ENCODE measurements at regions not wholly inside any gene's neighbourhood (a gene's known extent, or its start where the extent isn't known, plus 50 kb on each side); places are given as distances from the start of the nearest gene placed in this dataset.
A peak's percentile ranks its signal among the peaks of the same experiment; 100 is the strongest.
"Not testable (repeated sequence)": the region's sequence is repeated elsewhere in the genome, so short reads cannot be mapped to it uniquely, and the experiment has no call there.

GRCh38 chr13:60214213-60215055 lies 50.7 kb upstream of the DIAPH3 start:
- DNase-seq (ENCODE audit: low read depth) = no peak

- no peak for DNase-seq (ENCODE audit: low read depth)
These were observed 56.3 kb upstream of the DIAPH3 start for GRCh38 chr13:60220072-60220471.

DNA sequence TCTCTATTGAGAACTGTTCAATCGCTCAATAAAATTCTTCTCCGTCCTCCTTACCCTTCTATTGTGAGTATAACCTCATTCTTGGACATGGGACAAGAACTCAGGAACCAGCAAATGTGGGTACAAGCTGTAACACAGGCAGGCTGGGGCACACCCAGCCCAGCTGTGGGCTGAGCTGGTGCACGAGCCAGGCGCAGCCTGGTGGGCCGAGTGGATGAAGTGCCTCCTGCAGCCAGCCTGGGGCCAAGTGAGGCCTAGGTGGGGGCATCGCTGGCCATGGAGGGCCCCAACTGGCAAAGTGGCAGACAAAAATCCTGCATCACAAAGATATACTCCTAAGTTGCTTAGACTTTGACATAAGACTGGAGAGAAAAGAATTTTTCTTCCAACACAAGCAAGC lies 57.9 kb upstream of the DIAPH3 start:
- no peak for DNase-seq (ENCODE audit: low read depth)

DNA sequence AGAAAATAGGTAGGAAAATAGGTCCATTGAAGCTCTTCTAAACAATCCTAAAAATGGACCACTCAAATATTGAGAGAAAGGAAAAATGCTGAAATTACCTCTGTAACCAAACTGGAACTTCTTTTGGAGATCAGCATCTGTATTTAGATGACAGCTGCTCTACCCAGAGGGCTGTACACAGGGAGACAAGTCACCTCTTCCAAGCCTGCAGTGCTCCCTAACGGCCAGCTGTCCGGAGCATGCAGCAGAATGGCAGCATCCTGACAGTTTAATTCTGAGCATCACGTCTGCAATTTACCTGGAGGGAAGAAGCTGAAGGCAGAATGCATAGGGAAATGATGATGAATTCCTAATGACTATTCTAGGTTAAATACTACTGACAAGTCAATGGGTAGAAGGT lies 62.8 kb upstream of the DIAPH3 start:
- DNase-seq (ENCODE audit: low read depth) = no peak

DNA sequence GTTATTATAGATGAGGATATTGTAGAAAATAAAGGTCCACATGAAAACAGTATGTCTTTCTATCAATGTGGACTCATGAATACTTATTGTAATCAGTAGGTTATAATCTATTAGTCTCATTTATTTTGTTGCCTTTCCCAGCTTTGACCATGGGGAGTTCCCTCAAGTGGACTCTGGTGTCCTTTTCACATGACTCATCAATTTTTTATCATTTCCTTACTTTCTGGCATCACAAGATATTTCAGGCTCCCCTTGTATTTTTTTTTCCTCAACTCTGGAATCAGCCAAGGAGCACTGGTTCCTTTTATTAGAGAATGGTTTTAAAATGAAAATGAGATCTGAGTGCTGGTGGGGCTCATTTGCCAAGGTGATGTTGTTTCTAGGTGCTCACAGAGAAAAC lies 63.4 kb upstream of the DIAPH3 start:
- DNase-seq (ENCODE audit: low read depth) = no peak

DNA sequence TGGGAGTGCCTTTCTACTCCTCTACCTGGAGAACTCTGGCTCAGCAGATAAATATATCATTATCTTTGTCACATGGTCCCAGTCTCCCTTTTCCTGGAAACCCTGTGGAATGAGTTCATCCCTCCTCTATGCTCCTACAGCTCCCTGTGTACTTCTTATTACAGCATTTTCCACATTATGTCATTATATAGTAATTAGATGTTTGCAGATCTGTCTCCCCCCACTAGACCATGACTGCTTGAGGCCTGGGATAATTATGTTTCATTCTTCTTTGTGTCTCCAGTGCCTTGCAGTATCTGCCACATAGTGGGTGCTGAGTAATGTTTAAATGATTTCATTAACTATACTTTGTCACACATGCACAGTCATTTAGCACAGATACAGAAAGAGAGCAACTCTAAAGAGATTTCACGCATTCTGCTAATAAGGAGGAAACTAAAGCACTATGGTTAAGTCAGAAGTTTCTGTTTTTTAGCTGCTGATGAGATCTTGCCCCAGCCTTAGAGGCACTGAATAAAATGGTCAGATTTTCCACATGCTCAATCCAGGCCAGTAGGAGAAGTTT lies 66.1 kb upstream of the DIAPH3 start:
- no peak for DNase-seq (ENCODE audit: low read depth)

DNA sequence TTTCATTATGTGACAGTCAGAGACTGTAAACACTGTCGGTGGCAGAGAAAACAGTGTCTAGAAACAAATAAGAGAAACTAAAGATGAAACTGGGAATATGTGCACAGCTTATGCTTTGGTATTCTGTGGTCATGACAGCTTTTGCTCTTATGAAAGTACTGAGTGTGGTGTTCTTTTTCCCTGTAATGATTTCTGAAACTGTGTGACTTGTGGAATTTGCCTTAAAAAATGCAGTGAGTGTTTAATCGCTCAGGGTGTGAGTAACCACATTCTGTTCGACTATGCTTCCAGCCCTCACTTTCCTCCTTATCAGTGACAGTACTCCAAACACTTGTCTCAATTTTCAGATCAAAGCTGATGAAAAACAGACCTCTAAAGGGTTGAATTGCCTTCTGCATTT lies 66.9 kb upstream of the DIAPH3 start:
- DNase-seq (ENCODE audit: low read depth) = no peak

GRCh38 chr13:60242043-60242595 lies 78.4 kb upstream of the DIAPH3 start:
- no peak for DNase-seq (ENCODE audit: low read depth)

DNA sequence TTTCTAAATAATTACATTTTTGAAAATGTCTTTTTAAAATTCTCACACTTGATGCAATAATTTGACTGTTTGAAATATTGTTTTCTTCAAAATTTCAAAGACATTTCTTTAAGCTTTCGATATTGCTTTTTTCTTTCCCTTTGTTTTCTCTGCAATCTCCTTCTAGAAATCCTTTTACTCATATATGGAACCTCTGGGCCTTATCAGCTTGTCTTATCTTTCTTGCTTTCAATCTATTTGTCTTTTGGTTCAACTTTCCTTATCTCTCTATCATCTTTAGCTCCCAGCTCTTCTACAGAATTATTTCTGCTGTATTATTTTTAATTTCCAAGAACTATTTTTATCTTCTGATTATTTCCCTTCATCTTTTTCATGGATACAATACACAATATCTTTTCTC lies 80.7 kb upstream of the DIAPH3 start:
- no peak for DNase-seq (ENCODE audit: low read depth)

- DNase-seq (ENCODE audit: low read depth) = not testable (repeated sequence)
These were observed 87.7 kb upstream of the DIAPH3 start for GRCh38 chr13:60251419-60251818.

DNA sequence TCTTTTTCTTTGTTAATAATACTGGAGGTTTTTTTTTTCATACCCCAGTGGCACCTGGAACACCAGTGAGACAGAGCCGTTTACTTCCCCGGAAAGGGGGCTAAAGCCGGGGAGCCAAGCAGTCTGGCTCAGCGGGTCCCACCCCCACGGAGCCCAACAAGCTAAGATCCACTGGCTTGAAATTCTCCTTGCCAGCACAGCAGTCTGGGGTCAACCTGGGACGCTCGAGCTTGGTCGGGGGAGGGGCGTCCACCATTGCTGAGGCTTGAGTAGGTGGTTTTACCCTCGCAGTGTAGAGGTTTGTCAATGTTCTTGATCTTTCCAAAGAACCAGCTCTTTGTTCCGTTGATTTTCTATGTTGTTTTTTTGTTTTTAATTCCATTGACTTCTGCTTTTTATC lies 94.6 kb upstream of the DIAPH3 start:
- no peak for DNase-seq (ENCODE audit: low read depth)

DNA sequence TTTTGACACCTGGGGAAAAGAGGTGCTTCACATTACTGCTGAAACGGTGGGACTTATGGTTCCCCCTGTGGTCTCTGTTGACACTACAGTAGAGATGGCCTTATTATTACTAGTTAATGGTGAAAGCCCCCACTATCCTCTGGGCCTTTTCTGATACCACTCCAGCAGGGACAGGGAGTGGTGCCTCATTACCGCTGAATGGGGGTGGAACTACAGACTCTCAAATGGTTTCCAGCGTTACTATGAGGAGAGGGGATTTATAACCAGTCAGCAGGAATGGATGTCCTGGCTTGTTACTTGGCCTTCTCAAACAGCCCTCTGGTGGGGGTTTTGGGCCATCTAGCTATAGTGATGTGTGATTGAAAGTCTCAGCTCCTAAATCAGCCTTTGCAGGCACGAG lies 96.7 kb upstream of the DIAPH3 start:
- no peak for DNase-seq (ENCODE audit: low read depth)

DNA sequence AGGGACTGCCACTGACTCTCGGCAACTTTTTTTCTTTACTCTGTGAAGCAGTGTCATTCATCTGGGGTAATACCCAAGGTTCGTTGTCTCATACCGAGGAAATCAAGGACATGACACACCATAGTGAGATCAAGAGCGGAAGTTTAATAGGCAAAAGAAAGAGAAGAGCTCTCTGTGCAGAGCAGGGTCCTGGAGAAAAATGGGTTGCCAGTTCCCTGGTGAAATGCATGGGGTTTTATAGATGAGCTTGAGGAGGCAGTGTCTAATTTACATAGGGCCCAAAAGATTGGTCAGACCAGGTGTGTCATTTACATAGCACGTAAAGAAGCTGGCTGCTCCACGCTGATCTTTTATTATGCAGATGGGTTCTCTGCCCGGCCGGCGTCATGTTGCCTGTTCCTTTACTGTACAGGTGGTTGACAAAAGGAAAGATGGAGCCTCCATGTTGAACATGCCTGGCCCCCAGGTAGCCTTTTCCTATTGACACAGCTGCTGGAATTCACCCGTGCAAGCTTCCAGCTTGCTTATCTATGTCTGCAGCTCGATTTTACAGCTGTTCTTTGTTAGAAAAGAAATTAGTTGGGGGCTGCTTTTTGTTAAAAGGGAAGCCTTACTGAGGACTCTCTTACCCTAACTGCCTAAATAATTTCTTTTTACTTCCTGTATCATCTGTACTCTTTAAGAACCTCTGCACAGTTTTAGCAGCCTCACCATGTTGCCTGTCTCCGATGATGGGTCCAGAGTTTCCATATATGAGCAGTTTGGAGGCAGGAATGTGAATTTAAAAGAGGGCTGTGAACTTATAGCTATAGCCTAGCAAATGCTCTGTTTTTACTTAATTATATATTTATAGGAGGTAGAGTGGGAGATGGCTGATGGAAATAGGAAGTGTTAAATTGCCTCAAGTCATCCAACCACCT lies 98.0 kb upstream of the DIAPH3 start:
- DNase-seq (ENCODE audit: low read depth) = no peak

GRCh38 chr13:60265566-60265965 lies 101.8 kb upstream of the DIAPH3 start:
- no peak for DNase-seq (ENCODE audit: low read depth)

GRCh38 chr13:60267498-60268202 lies 103.9 kb upstream of the DIAPH3 start:
- peak; percentile 7 for DNase-seq (ENCODE audit: low read depth)

- DNase-seq (ENCODE audit: low read depth) = no peak
These were observed 104.5 kb upstream of the DIAPH3 start for GRCh38 chr13:60268203-60268555.

GRCh38 chr13:60273971-60274527 lies 110.3 kb upstream of the DIAPH3 start:
- DNase-seq (ENCODE audit: low read depth) = no peak

DNA sequence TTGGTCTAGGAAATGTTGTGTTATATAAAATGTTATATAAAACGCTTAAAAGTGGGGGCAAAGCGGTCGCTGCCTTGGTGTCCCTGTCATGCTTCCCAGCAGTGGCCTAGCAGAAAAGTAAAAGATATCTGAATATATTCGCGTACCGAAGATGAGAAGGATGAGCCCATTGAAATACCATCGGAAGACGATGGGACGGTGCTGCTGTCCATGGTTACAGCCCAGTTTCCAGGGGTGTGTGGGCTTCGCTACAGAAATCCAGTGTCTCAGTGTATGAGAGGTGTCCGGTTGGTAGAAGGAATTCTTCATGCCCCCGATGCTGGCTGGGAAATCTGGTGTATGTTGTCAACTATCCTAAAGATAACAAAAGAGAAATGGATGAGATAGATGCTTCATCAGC lies 110.9 kb upstream of the DIAPH3 start:
- DNase-seq (ENCODE audit: low read depth) = no peak

DNA sequence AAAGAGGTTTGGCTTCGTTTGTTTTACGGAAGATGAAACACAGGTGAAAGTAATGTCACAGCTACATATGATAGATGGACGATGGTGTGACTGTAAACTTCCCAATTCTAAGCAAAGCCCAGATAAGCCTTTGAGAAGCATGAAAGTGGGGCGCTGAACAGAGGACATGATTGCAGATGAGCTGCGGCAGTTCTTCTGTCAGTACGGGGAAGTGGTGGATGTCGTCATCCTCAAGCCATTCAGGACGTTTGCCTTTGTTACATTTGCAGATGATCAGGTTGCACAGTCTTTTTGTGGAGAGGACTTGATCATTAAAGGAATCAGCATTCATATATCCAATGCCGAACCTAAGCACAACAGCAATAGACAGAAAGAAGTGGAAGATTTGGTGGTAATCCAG lies 111.5 kb upstream of the DIAPH3 start:
- DNase-seq (ENCODE audit: low read depth) = no peak

DNA sequence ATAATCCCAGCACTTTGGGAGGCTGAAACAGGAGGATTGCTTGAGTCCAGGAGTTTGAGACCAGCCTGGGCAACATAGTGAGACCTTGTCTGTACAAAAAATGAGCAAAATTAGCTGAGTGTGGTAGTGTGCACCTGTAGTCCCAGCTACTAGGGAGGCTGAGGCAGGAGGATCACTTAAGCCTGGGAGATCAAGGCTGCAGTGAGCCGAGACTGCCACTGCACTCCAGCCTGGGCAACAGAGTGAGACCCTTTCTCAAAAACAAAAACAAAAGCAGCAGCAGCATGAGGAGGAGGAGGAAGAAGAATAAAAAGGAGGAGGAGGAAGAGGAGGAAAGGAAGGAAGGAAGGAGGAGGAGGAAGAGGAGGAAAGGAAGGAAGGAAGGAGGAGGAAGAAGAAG lies 116.5 kb upstream of the TDRD3 start:
- not testable (repeated sequence) for DNase-seq (ENCODE audit: low read depth)

GRCh38 chr13:60282186-60282585 lies 114.8 kb upstream of the TDRD3 start:
- DNase-seq (ENCODE audit: low read depth) = no peak

DNA sequence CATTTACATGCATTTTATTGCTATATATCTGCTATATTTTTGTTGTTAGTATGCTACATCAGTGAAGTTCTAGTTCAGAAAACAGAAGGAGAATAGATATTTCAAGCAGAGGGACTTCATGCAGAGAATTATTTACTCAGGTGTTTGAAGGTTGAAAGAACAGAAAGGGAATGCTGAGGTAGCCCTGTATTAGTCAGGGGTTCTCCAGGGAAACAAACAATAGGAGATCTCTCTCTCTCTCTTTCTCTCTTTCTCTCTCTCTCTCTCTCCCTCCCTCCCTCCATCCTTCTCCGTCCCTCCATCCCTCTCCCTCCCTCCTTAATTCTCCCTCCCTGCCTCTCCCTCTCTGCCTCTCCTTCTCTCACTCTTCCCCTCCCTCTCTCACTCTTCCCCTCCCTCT lies 114.3 kb upstream of the TDRD3 start:
- DNase-seq (ENCODE audit: low read depth) = no peak

Data from stimulated activated CD8-positive, alpha-beta memory T cell treated with anti-CD3 and anti-CD28 coated beads, Interleukin-4, amount 100 ng/mL, for 24 hours (primary cell).